D721Med (cell line): ENCODE measurements at regions not wholly inside any gene's neighbourhood (a gene's known extent, or its start where the extent isn't known, plus 50 kb on each side); places are given as distances from the start of the nearest gene placed in this dataset.

Source experiments
- DNase-seq: peaks from one replicate; pipeline ENCODE4 v3.0.0; 2011; ENCODE audit warnings: low spot score; ENCODE audit not compliant: insufficient read length
- FAIRE-seq: peaks from 2 replicates; lab custom pipeline; 2011; peaks lifted over from hg19 to GRCh38; lab: Jason Lieb, UNC
- TF ChIP-seq, protein P1 (sequence below): IDR thresholded peaks from 2 replicates; pipeline ENCODE4 v1.5.1; 2012; ENCODE audit warnings: mild to moderate bottlenecking, control low read depth; ENCODE audit not compliant: insufficient read depth; ENCODE audit errors: missing control alignments

DNA sequence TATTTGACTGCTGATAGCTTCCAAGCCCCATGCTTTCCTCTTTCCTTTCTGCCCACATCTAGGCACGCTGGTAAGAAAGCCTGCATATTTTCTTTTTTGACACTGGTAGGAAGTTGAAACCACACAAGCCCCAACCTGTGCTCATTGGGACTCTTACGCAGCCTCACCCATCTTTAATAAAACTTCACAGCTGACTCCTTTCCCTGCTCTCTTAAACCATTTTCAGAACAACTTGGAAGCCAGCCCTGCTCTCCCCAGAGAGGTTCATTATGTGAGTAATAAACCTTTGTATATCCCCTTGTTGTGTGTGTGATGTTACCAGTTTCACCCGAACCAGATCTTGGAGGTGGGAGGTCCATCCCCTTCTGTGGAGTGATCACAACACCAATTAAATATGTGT lies 268.4 kb downstream of the GPD2 start:
- TF ChIP-seq, protein P1, sequence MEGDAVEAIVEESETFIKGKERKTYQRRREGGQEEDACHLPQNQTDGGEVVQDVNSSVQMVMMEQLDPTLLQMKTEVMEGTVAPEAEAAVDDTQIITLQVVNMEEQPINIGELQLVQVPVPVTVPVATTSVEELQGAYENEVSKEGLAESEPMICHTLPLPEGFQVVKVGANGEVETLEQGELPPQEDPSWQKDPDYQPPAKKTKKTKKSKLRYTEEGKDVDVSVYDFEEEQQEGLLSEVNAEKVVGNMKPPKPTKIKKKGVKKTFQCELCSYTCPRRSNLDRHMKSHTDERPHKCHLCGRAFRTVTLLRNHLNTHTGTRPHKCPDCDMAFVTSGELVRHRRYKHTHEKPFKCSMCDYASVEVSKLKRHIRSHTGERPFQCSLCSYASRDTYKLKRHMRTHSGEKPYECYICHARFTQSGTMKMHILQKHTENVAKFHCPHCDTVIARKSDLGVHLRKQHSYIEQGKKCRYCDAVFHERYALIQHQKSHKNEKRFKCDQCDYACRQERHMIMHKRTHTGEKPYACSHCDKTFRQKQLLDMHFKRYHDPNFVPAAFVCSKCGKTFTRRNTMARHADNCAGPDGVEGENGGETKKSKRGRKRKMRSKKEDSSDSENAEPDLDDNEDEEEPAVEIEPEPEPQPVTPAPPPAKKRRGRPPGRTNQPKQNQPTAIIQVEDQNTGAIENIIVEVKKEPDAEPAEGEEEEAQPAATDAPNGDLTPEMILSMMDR, result no peak
- DNase-seq, result no peak
- FAIRE-seq, result no peak

DNA sequence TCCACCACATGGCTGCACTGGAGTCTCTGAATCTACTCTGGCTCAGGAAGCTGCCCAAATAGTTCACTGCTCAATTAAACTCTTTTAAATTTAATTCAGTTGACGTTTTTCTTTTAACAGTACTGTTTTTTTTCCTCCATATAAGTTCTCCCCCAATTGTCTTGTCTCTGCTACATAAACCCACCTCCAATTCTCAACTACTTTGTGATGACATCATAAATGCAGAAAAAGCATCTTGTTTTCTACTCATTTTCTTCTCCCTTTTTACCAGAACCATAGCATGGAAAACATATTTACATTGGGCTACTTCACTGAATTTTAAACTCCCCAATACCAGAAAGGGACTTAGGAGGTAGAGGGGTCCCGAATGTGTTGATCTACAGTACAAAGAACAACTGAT lies 270.4 kb downstream of the GPD2 start:
- TF ChIP-seq, protein P1, result no peak
- DNase-seq (no peak), FAIRE-seq (no peak)

DNA sequence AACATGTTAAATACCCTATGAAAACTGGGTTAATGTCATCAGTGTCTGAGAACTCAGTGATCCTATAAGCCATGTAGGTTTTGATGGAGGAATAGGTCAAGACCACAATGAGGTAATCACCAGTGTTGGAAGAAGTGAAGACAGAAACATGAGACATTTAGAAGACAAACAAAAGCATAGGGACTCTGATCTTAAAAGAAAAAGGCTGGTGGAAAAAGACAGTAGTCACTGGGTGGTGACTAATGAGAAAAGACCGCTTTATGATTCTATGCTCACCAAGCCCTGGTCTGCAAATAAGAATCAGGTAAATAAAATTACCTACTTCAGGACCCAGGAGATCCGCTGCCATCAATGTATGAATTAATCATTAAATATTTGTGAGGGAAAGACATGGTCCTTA lies 271.9 kb downstream of the GPD2 start:
- FAIRE-seq (no peak), DNase-seq (no peak)

DNA sequence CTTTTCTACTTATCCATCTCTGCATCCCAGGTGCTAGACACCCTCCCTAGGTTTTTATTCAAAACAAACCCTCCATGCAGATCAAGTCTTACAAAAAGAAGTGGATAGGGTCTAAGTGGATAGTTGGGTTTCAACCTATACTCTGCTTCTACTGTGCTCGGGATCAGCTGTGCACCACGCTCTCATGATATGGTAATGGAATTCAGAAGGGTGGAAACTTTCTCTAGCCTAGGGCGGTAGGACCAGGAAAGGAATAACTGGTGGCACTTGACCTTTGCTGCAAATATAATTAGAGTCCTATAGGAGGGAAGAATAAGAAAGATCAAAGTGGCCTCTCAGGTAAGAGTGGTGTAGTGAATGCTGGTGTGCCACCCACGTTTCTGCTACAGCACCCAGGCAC lies 272.9 kb downstream of the GPD2 start:
- TF ChIP-seq, protein P1, result no peak
- FAIRE-seq (no peak), DNase-seq (no peak)

More for the DNA sequence above, 271.9 kb downstream of the GPD2 start:
- TF ChIP-seq, protein P1, result no peak

DNA sequence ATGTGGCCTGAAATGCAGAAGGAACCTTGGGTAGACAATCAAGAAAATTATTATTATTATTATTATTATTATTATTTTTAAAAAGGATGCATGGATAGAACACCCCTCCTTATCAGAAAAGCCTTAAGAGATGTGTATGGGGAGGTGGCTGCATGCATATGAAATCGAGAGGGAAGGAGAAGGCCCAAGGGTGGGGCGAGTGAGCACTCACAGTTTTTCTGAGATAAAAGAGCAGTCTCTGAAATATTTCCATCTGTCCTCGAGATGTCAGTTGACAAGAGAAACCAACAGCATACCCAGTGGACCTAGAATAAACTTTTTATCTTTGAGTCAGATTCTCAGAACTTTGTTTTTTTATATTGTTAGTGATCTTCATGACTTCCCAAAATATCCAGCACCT lies 282.9 kb downstream of the GPD2 start:
- TF ChIP-seq, protein P1, result no peak
- DNase-seq (no peak), FAIRE-seq (no peak)

DNA sequence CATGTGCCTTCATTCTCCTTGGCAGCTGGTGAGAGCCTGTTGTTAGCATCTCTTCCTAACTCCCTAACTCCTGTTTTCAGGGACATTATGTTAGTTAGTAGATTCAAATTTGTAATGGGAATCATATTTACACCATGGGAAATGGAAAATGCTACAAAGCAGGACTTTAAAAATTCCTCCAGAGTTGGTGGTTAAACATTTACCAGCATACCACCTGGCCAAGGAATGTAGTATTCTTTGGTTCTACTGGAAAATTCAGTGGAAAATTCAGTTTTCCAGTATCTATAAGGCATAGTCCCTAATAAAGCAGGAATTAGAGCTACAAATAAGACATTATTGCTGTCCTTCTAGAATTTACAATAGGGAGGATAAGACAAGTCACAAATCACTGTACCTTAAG lies 291.7 kb downstream of the GPD2 start:
- no peak for FAIRE-seq
- TF ChIP-seq, protein P1, result no peak
- DNase-seq, result no peak

DNA sequence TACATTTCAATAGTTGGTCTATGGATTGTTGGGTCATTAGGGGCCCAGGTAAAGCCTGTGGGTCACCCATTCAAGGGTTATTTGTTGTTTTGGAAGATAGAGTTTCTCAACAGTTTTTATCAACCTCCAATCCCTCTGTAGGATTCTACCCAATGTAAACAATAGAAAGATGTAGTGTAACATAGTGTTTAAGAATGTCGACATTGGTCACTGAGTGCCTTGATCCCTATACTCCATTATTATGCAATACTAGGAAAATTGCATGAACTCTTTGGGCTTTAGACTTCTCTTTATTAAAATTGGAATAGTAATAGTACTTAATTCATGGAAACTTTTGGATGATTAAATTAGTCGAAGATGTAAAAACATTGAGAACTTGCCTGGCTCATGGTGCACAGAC lies 292.1 kb downstream of the GPD2 start:
- no peak for FAIRE-seq
- TF ChIP-seq, protein P1, result no peak
- DNase-seq, result no peak
